ENCODE measurements at regions not wholly inside any gene's neighbourhood (a gene's known extent, or its start where the extent isn't known, plus 50 kb on each side); places are given as distances from the start of the nearest gene placed in this dataset.

DNA sequence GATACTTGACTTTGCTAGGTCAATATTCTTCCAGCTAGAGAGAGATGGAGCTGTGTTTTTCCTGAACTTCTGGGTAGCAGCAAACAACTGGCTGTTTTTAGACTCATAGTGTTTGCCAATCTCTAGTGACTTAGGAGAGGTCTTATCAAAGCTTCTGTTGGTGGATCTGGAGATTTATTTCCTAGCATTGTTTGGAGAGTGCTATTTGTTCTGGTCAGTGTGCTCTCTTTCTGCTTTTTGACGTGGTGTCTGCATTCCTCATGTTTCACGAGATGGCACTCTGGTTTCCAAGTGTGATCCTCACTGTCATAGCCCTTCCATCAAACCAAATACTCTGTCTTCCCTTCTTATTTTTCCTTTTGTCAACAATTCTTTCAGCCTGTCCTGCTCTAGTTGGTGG lies 88.6 kb upstream of the DAZL start (continued):
- TF ChIP-seq EZH2phosphoT487 (IDR thresholded peaks at IDR 0.05; ENCODE audit: borderline replicate concordance) (no peak), POLR2A (IDR thresholded peaks at IDR 0.05; ENCODE audit: borderline replicate concordance, extremely low read depth, insufficient read depth, insufficient read length) (no peak), YY1 (IDR thresholded peaks at IDR 0.05; ENCODE audit: extremely low read depth, insufficient replicate concordance, low read depth, low read length) (no peak), TCF7L2 (IDR thresholded peaks at IDR 0.05; ENCODE audit: borderline replicate concordance, extremely low read depth, insufficient read depth, insufficient read length) (no peak)
- TF ChIP-seq, protein P1, sequence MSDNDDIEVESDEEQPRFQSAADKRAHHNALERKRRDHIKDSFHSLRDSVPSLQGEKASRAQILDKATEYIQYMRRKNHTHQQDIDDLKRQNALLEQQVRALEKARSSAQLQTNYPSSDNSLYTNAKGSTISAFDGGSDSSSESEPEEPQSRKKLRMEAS (IDR thresholded peaks at IDR 0.05): no peak

DNA sequence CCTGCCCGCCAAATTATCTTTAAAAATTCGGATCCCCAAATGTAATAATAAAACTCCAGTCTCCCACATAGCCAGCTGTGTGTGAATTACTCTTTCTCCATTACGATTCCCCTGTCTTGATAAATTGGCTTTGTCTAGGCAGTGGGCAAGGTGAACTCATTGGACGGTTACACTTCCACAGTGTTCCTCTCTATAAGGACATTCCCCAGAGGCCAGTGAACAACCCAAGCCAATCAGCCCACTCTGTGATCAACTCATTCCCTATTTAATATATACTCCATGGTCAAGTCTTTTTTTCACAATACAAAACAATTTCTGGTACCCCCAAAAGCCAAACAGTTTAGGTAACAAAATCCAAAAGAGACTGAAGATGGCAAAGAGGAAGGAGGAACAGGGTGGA lies 90.5 kb upstream of the DAZL start:
- no peak for DNase-seq (ENCODE audit: low read depth, low spot score)
- POLR2A ChIA-PET: no interaction called here
- no peaks in the 10 kb centered on the region for H3K36me3 ChIP-seq (ENCODE audit: control insufficient read depth in 1 of 2, insufficient read depth in 2 of 2, low read length in 2 of 2)
- H3K4me2 ChIP-seq (ENCODE audit: low read length): no peak overlapping the region
- no peaks in the 10 kb centered on the region for H4K20me1 ChIP-seq (ENCODE audit: insufficient read depth)
- TF ChIP-seq EZH2 (IDR thresholded peaks at IDR 0.05) (no peak), ZFX (IDR thresholded peaks at IDR 0.05) (no peak), POLR2AphosphoS5 (IDR thresholded peaks at IDR 0.05; ENCODE audit: low read depth, low read length) (no peak)
- ATAC-seq: no peak
- no peak overlapping the region for H3K27ac ChIP-seq (ENCODE audit: low read depth, low read length)
- H3K9me3 ChIP-seq (ENCODE audit: control insufficient read depth in 1 of 2, insufficient read depth in 1 of 2, low read depth in 1 of 2, low read length in 2 of 2): no peaks in the 10 kb centered on the region
- no peaks in the 10 kb centered on the region for H3K79me2 ChIP-seq (ENCODE audit: insufficient read depth, low read length)
- H3K27me3 ChIP-seq (ENCODE audit: insufficient read depth, low read length): no peaks in the 10 kb centered on the region
- RAD21 ChIA-PET (ENCODE audit: low non-redundant PET in 1 of 2, low total read pairs in 2 of 2, uncharacterized antibody in 2 of 2, unreplicated experiment in 2 of 2): no interaction called here
- BruUV-seq (replicated peaks): no TSS peak
- intact Hi-C loops (cut with micrococcal nuclease): no loop called here
- CTCF ChIA-PET: no interaction called here
- H3K4me1 ChIP-seq (ENCODE audit: control insufficient read depth in 1 of 2, insufficient read depth in 2 of 2, low read length in 2 of 2): no peaks in the 10 kb centered on the region
- H3K9me2 ChIP-seq (ENCODE audit: insufficient read depth): no peaks in the 10 kb centered on the region
- no peak overlapping the region for H2AFZ ChIP-seq (ENCODE audit: low read depth, low read length, poor library complexity, severe bottlenecking)
- no peak overlapping the region for H3K9ac ChIP-seq (ENCODE audit: low read length)
- no peak overlapping the region for H3K4me3 ChIP-seq (replicated peaks in 1 of 2; ENCODE audit: low read depth in 1 of 2, low read length in 2 of 2)

DNA sequence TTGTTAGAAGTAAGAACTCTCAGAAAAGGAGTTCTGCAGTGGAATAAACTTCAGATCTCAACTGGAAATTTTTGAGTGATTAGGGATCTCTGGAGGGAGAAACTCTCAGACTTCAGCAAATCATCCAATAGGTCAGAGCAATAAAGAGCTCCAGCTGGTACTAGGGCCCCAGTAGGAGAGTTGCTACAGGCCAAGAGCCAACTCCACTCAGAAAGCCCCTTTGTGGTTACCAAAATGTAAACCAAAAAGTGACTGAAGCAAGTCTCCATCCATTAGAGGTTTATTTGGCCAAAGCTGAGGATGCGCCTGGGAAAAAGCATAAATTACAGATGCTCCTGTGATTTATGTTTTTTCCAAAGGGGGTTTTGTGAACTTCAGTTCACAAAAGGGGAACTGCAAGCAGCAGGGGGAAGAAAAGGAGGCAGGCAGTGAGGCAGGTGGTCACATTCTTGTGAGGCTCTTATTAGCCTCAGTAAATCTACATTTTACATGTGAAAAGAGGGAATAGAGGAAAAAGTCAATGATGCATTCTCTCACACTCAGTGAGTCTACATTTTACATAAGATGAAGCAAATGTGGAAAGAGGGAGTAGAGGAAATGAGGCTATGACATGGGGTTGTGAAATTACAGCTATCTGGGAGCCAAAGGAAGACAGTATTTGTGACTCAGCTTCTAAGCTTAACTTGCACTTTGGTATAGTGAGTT lies 92.4 kb upstream of the DAZL start:
- H3K79me2 ChIP-seq (ENCODE audit: insufficient read depth, low read length): no peaks in the 10 kb centered on the region
- CTCF ChIA-PET: no interaction called here
- no peaks in the 10 kb centered on the region for H3K36me3 ChIP-seq (ENCODE audit: control insufficient read depth in 1 of 2, insufficient read depth in 2 of 2, low read length in 2 of 2)
- no peak for TF ChIP-seq EZH2phosphoT487 (IDR thresholded peaks at IDR 0.05; ENCODE audit: borderline replicate concordance)
- TF ChIP-seq, protein P2, sequence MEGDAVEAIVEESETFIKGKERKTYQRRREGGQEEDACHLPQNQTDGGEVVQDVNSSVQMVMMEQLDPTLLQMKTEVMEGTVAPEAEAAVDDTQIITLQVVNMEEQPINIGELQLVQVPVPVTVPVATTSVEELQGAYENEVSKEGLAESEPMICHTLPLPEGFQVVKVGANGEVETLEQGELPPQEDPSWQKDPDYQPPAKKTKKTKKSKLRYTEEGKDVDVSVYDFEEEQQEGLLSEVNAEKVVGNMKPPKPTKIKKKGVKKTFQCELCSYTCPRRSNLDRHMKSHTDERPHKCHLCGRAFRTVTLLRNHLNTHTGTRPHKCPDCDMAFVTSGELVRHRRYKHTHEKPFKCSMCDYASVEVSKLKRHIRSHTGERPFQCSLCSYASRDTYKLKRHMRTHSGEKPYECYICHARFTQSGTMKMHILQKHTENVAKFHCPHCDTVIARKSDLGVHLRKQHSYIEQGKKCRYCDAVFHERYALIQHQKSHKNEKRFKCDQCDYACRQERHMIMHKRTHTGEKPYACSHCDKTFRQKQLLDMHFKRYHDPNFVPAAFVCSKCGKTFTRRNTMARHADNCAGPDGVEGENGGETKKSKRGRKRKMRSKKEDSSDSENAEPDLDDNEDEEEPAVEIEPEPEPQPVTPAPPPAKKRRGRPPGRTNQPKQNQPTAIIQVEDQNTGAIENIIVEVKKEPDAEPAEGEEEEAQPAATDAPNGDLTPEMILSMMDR (IDR thresholded peaks at IDR 0.05 in 2 of 3, conservative IDR thresholded peaks at IDR 0.05 in 1 of 3; ENCODE audit: borderline replicate concordance in 1 of 3, insufficient read depth in 1 of 3, low read depth in 2 of 3, low read length in 2 of 3): no peak
- TF ChIP-seq SRF (IDR thresholded peaks at IDR 0.05; ENCODE audit: low read depth): no peak
- TF ChIP-seq, protein P1 (IDR thresholded peaks at IDR 0.05): no peak
- no peak for TF ChIP-seq CBX3 (IDR thresholded peaks at IDR 0.05; ENCODE audit: low read depth)
- no peak for TF ChIP-seq SP1 (IDR thresholded peaks at IDR 0.05; ENCODE audit: low read depth)
- no peak overlapping the region for H2AFZ ChIP-seq (ENCODE audit: low read depth, low read length, poor library complexity, severe bottlenecking)
- H3K4me2 ChIP-seq (ENCODE audit: low read length): no peak overlapping the region
- H3K4me1 ChIP-seq (ENCODE audit: control insufficient read depth in 1 of 2, insufficient read depth in 2 of 2, low read length in 2 of 2): no peaks in the 10 kb centered on the region
- intact Hi-C loops (cut with micrococcal nuclease): no loop called here
- no TSS peak for BruUV-seq (replicated peaks)
- H3K9ac ChIP-seq (ENCODE audit: low read length): no peak overlapping the region
- no peak for DNase-seq (ENCODE audit: low read depth, low spot score)
- no peaks in the 10 kb centered on the region for H3K9me3 ChIP-seq (ENCODE audit: control insufficient read depth in 1 of 2, insufficient read depth in 1 of 2, low read depth in 1 of 2, low read length in 2 of 2)
- H4K20me1 ChIP-seq (ENCODE audit: insufficient read depth): no peaks in the 10 kb centered on the region
- no peaks in the 10 kb centered on the region for H3K27me3 ChIP-seq (ENCODE audit: insufficient read depth, low read length)
- POLR2A ChIA-PET: no interaction called here
- H3K4me3 ChIP-seq (replicated peaks in 1 of 2; ENCODE audit: low read depth in 1 of 2, low read length in 2 of 2): no peak overlapping the region
- RAD21 ChIA-PET (ENCODE audit: low non-redundant PET in 1 of 2, low total read pairs in 2 of 2, uncharacterized antibody in 2 of 2, unreplicated experiment in 2 of 2): no interaction called here
- ATAC-seq: no peak
- no peaks in the 10 kb centered on the region for H3K9me2 ChIP-seq (ENCODE audit: insufficient read depth)
- H3K27ac ChIP-seq (ENCODE audit: low read depth, low read length): no peak overlapping the region

Data from HCT116 (cell line).